NCI-H2196 (cell line): ENCODE measurements at regions not wholly inside any gene's neighbourhood (a gene's known extent, or its start where the extent isn't known, plus 50 kb on each side); places are given as distances from the start of the nearest gene placed in this dataset.
"Not testable (repeated sequence)": the region's sequence is repeated elsewhere in the genome, so short reads cannot be mapped to it uniquely, and the experiment has no call there.

Experiments
- DNase-seq: peaks from one replicate; lab custom pipeline; 2025; ENCODE audit not compliant: unreplicated experiment; lab: John Stamatoyannopoulos, UW

- no peak for DNase-seq
Observed at GRCh38 chr4:91653067-91653466, 650.7 kb upstream of the GRID2 start.

GRCh38 chr4:91681091-91681490, 622.7 kb upstream of the GRID2 start:
- no peak for DNase-seq

GRCh38 chr4:91681544-91681943, 622.2 kb upstream of the GRID2 start:
- DNase-seq: no peak

GRCh38 chr4:91684955-91685354, 618.8 kb upstream of the GRID2 start:
- DNase-seq: no peak

DNA sequence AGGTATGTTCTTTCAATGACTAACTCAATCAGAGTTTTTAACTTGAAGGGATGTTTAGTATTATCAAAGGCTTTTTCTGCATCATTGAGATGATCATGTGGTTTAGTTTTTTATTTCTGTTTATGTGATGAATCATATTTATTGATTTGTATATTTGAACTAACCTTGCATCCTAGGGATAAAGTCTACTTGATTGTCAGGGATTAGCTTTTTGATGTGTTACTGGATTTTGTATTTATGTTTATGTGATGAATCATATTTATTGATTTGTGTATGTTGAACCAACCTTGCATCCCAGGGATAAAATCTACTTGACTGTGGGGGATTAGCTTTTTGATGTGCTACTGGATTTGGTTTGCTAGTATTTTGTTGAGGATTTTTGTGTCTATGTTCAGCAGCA, 615.4 kb upstream of the GRID2 start:
- DNase-seq: no peak

DNA sequence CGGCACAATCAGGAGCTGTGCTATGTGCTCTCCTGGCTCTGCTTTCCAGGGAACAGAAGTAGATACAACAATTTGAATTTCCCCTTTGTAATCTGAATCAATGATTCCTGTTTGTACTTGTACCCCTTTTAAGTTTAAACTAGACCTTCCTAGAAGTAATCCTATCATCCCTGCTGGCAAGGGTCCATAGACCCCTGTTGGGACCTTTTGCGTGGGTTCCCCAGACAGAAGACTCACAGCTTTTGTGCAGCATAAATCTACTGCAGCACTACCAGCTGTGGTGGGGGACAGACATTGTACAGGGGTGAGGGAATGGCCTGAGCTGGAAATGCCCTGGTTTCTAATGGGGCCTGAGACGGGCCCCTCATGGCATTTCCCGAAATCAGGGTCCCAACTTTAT, 604.1 kb upstream of the GRID2 start:
- DNase-seq: not testable (repeated sequence)

GRCh38 chr4:91729851-91730250, 573.9 kb upstream of the GRID2 start:
- DNase-seq: no peak

DNA sequence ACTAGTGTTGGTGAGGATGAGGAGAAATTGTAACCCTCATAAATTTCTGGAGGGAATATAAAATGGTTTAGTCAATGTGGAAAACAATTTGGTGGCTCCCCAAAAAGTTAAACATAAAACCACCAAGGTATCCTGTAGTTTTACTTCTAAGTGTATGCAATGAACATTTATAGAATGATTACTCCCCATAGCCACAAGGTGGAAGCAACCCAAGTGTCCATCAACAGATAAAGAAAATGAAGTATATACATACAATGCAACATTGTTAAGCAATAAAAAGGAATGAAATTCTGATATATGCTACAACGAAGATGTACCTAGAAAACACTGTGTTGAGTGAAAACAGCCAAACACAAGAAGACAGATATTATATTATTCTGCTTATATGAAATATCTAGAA, 569.1 kb upstream of the GRID2 start:
- no peak for DNase-seq

- not testable (repeated sequence) for DNase-seq
Observed at GRCh38 chr4:91738831-91739230, 564.9 kb upstream of the GRID2 start.

GRCh38 chr4:91746551-91746950, 557.2 kb upstream of the GRID2 start:
- no peak for DNase-seq

DNA sequence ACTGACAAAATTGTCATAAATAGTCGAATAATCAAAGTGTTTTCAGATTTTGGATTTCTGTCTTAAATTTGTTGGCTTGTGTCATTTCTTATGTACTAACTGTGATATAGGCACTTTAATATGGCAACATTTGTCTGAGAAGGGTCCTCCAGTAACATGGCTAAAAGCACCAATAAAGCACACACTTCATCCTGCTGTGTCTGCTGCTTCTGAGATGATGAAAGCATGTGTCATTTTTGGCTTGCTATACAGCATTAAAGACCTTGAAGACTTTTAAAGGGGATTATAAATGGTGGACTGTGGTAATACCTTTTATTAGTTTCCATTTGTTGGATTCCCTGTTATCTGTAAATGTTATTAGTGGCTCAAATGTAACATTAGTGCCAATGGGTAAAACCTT, 551.8 kb upstream of the GRID2 start:
- no peak for DNase-seq

DNA sequence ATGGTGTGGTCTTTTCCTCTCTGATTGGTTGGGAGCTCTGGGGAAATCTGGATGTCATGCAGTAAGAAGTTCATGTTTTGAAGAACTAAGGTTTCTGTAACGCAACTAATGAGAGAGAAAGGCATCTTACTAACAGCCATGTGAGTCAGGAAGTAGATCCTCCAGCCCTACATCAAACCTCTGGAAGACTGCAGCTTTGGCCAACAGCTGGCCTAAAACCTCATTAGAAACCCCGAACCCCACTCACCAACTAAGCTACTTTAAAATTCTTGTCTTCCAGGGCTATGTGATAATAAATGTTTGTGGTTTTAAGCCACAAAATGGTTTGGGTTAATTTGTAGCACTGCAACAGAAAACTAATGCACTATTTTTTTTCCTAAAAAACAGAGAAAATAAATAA, 549.0 kb upstream of the GRID2 start:
- no peak for DNase-seq

- DNase-seq: no peak
Observed at GRCh38 chr4:91758487-91758886, 545.3 kb upstream of the GRID2 start.

DNA sequence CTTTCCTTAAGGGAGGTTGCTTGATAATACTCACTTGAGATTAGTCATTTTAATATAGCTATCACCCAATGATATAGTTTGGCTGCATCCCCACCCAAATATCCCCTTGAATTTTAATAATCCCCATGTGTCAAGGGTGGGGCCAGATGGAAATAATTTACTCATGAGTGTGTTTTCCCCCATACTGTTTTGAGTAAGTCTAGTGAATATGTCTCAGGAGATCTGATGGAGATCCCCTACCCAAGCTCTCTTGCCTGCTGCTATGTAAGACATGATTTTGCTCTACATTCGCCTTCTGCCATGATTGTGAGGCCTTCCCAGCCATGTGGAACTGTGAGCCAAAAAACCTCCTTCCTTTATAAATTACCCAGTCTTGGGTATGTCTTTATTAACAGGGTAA, 539.7 kb upstream of the GRID2 start:
- DNase-seq: no peak

- DNase-seq: no peak
Observed at GRCh38 chr4:91769912-91770311, 533.9 kb upstream of the GRID2 start.

- DNase-seq: not testable (repeated sequence)
Observed at GRCh38 chr4:91791631-91792030, 512.1 kb upstream of the GRID2 start.

DNA sequence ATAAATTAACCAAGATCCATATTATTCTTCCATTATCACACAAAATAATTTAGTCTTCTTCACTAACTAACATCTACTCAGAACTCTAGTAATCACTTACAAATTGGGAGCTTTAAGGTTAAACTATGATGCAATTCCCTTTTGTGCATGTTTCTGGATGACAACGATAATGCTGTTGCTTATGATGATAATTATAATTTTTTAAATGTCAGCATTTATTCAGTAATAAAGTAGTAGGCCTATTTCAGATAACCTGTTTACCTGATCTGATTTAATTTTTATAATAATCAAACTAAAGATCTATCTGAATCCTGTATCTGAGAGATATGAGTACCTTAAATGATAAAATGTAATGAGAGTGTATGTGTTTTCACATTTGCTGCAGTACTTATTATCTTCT, 507.8 kb upstream of the GRID2 start:
- DNase-seq: no peak

GRCh38 chr4:91812319-91812718, 491.4 kb upstream of the GRID2 start:
- DNase-seq: no peak

DNA sequence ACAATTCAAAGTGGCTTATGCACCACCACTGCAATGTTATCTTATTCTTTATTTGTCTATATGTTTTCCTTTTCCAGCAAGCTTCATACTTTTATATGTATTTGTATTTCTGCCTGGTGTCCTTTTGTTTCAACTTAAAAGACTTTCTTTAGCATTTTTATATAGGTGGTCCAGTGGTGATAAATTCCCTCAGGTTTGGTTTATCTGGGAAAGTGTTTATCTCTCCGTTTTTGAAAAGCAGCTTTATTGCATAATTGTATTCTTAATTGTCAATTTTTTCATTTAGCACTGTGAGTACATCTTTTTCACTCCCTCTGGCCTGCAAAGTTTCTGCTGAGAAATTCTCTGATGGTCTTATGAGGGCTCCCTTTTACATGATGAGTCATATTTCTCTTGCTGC, 479.0 kb upstream of the GRID2 start:
- no peak for DNase-seq

DNA sequence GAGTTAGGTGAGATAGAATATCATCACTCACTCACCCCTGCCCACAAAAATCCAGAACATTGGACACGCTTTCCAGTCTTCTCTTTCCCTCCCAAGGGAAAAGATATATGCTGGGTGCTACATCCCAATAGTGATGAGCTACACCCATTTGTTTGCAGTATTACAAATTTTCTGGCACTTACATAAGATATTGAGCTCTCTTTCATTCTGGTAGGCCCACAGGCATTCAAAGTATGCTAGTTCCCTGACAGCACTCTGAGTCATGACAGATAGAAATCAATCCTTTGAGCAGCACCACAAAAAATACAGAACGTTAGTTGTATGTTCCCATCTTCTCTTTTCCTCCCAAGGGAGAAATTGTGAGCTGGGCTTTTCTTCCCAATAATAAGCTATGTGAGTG, 477.6 kb upstream of the GRID2 start:
- no peak for DNase-seq

DNA sequence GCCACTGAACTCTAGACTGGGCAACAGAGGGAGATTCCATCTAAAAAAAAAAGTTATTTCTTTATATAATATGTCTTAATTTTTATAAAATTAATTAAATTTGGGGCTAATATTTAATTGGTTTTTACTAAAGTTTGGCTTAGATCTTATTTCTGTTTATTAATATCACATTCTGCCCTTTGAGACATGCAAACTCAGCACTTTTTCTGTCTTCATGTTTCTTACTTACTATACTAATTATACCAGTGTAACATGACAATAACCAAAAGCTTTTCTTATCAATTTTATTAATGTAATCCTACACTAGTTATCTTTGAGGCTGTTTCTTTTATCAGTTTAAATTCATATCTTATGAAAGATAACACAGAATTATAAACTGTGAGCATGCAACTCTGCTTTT, 475.9 kb upstream of the GRID2 start:
- no peak for DNase-seq

- DNase-seq: no peak
Observed at GRCh38 chr4:91829531-91829930, 474.2 kb upstream of the GRID2 start.

DNA sequence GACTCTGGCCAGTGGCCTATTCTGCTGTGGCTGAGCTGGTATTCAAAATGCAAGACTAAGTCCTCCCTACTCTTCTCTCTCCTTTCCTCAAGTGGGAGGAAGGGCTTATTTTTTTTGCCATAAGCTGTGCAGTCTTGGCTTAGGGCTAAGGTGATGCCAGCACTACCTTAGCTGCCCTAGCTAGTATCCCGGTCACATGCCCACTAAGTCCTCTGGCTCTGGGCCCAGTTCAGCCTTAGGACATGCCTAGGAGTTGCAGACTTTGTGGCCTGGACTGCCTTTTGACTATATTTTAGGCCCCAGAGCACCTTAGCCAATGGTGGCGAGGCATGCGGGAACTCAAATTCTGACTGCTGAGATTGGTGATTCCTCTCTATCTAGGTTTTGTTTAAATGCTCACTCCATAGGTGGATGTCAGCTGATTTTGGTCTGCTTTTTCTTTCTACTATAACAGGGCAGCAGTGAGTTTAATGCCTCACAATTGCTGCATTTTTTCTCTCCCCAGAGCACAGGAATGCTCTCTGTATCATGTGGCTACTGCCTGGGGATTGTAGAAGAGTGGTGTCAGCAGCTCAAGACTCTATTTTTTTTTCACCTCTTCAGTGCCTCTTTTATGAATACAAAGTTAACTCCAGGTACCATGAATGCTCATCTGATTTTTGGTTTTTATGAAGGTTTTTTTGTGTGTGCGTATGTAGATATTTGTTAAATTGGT, 472.9 kb upstream of the GRID2 start:
- DNase-seq: no peak
